ENCODE measurements at regions not wholly inside any gene's neighbourhood (a gene's known extent, or its start where the extent isn't known, plus 50 kb on each side); places are given as distances from the start of the nearest gene placed in this dataset.

DNA sequence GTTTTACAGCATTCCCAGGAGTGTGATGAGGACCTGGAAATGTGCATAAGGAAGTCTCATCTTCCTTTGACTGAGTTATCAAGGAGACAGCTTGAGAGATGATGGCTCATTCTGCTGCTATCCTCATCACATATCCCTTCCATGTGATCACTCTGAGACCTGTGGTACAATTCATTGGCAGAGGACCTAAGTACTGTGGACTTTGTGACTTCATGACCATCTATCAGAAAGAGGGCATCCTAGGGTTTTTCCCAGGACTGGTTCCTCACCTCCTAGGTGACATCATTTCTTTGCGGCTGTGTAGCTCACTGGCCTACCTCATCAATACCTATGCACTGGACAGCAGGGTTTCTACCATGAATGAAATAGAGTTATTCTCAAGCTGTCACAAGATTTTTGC lies 172.1 kb upstream of the PLEKHG7 start:
- no peak for DNase-seq (ENCODE audit: low spot score)

GRCh38 chr12:92529944-92530343 lies 172.8 kb upstream of the PLEKHG7 start:
- DNase-seq (ENCODE audit: low spot score) = no peak

DNA sequence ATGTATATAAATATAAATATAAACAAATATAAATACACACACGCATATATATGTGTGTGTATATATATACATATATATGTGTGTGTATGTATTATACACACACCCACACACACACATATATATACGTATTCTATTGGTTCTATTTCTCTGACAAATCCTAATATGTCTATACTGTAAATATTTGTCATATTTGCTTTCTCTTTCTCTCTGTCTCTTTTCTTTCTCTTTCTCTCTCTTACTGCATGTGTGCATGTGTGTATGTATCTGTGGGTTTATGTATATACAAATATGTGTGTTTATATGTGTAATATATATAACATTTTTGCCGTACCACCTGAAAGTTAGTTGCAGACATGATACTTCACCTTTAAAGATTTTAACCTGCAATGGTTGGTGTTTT lies 174.2 kb upstream of the PLEKHG7 start:
- no peak for DNase-seq (ENCODE audit: low spot score)

GRCh38 chr12:92528097-92528496 lies 174.7 kb upstream of the PLEKHG7 start:
- DNase-seq (ENCODE audit: low spot score) = no peak

DNA sequence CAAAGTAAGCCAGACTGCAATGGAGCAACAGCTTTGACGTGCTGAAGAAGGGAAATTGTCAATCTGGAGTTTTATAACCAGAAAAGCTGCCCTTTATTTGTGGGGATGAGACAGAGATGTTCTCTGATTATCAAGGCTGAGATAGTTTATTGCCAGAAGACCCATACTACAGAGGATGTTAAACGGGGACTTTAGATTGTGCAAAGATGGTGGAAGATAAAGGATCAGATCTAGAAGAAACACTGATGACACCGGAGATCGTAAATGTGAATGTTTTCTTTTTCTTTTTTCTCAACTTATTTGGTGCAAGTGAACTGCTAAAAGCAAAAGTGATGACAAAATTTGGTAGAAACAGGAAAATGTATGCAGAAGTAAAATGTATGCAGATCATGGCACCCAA lies 178.3 kb upstream of the PLEKHG7 start:
- no peak for DNase-seq (ENCODE audit: low spot score)

DNA sequence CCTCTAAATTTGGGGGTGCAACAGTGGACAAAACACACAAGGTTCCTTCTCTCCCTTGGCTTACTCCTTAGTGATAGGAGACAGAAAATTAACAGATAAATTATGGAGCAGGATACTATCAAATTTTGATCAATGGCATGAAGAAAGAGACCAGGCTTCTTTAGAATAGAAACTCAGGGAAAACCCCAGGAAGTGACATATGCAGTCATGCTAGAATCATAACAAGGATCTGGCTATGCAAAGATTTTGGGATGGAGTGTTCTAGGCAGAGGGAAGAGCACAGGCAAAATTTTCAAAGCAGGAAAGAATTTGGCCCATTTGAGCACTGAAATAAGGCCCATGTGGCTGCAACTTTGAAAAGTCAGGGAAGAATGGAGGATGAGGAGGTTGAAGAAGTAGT lies 182.3 kb upstream of the PLEKHG7 start:
- no peak for DNase-seq (ENCODE audit: low spot score)

DNA sequence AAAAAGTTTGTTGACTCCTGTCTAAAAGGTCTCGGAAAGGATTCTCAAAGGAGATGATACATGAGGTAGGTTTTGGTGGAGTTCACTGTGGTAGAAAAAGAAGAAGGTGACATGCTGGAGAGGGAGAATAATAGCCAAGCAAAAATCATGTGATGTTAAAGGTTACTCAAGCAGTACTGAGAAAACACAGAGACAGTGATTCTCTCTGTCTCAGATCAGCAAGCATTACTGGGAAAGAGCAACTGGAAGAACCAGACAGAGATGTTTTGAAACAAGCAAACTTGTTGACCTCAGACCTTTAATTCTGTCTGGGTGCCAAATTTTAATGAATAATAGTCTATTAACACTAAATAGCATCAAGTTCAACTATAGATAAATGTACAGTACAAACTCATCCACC lies 183.5 kb upstream of the PLEKHG7 start:
- no peak for DNase-seq (ENCODE audit: low spot score)

GRCh38 chr12:92518071-92518470 lies 184.7 kb upstream of the PLEKHG7 start:
- no peak for DNase-seq (ENCODE audit: low spot score)

- no peak for DNase-seq (ENCODE audit: low spot score)
Measured at GRCh38 chr12:92516277-92516600, 186.6 kb upstream of the PLEKHG7 start.

DNA sequence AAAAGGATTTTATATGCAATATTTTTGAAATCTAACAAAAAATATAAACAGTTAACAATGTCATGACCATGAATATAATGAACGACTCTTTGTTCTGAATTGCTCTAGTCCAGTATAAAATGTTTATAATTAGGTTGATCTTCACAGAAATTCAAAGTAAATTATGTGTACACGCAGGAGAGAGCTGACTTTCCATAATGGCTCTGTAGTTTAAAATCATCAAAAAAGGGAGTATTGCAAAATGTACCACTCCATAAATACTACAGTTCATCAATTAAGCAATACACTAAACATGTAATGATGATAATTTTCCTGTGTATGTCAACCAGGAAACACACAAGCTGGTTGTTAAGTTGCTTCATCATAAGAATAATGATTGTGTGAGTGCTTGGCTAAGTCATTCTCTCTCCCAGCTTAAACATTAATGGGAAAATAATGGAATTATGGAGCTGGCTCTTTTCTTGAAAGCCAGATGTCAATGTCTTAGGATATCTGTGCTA lies 189.5 kb upstream of the PLEKHG7 start:
- DNase-seq (ENCODE audit: low spot score) = no peak

GRCh38 chr12:92511786-92512185 lies 191.0 kb upstream of the PLEKHG7 start:
- no peak for DNase-seq (ENCODE audit: low spot score)

- no peak for DNase-seq (ENCODE audit: low spot score)
Measured at GRCh38 chr12:92509156-92509738, 193.5 kb upstream of the PLEKHG7 start.

DNA sequence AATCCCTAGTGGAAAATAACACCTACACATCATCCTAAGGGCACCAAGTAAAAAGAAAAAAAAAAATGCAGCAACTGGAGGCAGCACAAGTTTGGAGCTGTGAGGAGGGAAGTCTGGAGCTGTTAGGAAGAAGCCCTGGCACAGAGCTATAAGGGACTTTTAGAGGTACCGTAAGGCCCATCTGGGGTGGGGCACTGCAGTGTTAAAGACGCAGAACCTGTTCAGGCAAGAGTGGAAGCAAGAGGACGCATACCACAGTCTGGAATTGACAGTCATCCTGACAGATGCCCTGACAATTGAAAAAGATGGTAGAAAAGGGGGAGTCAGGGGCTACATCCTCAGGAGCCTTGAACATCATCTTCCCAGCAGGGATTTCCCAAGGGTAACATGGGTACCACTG lies 195.9 kb upstream of the PLEKHG7 start:
- DNase-seq (ENCODE audit: low spot score) = no peak

GRCh38 chr12:92506460-92506859 lies 196.3 kb upstream of the PLEKHG7 start:
- no peak for DNase-seq (ENCODE audit: low spot score)

- no peak for DNase-seq (ENCODE audit: low spot score)
Measured at GRCh38 chr12:92505254-92506231, 197.2 kb upstream of the PLEKHG7 start.

DNA sequence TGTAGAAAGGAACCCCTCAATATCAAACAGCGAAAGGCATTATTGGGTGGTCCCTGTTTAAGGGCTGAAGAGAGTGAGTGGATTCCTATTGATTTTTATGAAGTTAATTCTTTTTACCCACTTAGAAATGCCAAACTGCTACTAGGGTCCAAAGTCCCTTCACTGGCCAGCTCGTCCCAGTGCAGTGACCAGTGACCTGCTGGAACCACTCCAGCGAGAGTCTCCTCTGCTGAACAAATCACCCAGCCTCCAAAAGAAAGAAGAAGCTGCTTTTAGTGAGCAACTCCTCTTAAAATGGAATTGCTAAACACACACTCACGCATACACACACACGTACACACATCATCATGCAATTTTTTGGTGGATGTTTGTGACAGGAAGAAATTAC lies 198.2 kb upstream of the PLEKHG7 start:
- no peak for DNase-seq (ENCODE audit: low spot score)

DNA sequence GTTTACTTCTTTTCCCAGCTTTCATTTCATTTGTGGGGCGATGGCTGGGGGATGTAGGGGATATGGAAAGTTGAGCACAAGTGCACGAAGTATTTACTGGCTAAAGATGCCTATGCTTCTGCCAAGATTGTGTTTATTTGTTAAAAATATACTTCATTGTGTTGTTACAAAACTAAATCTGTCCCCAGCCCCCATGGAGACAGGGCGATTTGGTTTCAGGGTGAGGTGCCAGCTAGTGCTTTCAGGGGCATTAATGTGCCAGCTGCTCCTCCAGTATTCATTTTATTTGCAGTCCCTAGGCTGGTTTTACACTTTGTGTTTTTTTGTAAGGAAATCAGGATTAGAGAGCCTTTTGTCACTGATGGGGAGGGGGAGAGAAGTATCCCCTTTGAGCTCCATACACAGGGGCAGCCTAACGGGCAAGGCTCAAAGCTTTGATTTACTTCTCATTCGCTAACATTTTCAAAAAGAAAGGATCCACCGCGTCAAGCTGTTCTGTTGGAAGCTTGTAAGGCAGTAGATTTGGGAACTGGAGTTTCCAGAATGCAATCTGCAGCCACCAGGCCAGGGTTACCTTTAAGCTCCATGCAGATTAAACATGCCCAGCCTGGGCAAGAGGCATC lies 198.7 kb upstream of the PLEKHG7 start:
- no peak for DNase-seq (ENCODE audit: low spot score)

- DNase-seq (ENCODE audit: low spot score) = peak; percentile 20
Measured at GRCh38 chr12:92503029-92503931, 199.5 kb upstream of the PLEKHG7 start.

- DNase-seq (ENCODE audit: low spot score) = no peak
Measured at GRCh38 chr12:92502417-92503028, 200.3 kb upstream of the PLEKHG7 start.

GRCh38 chr12:92496790-92497189 lies 206.0 kb upstream of the PLEKHG7 start:
- DNase-seq (ENCODE audit: low spot score) = no peak

- DNase-seq (ENCODE audit: low spot score) = no peak
Measured at GRCh38 chr12:92495108-92495507, 207.7 kb upstream of the PLEKHG7 start.

DNA sequence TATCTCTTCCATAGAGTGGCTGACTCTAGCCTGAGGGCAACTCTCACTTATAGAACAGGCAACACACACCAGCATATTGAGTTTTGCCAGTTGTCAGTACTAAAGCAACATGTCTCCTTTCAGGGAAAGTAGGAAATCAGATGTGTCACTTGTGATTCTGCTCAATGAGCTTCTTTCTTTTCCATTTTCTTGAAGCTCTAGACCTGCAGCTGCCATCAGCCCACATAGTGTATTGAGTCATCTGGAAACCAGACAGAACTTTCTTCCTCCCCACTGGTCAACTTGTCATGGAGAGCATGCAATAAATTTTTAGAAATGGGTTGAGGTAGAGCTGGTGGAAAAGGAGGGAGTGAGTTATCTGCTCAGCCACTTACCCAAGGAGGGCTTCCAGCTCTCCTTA lies 209.0 kb upstream of the PLEKHG7 start:
- no peak for DNase-seq (ENCODE audit: low spot score)

Measured in HuH-7.5 (cell line).